Fibroblast of the aortic adventitia (primary cell): ENCODE measurements at regions not wholly inside any gene's neighbourhood (a gene's known extent, or its start where the extent isn't known, plus 50 kb on each side); places are given as distances from the start of the nearest gene placed in this dataset.

Experiments
- DNase-seq: peaks from one replicate; pipeline ENCODE4 v3.0.0-alpha.2; 2010; ENCODE audit warnings: low read depth
- H3K4me3 ChIP-seq: 2 replicates; pipeline ENCODE4 v1.5.1; 2011; ENCODE audit warnings: low read depth, mild to moderate bottlenecking, control low read depth, low read length, moderate library complexity
- TF ChIP-seq, protein P1 (sequence below): IDR thresholded peaks from 2 replicates; pipeline ENCODE4 v1.5.1; 2011; ENCODE audit warnings: mild to moderate bottlenecking, low read length, control low read depth, inconsistent platforms; ENCODE audit not compliant: insufficient read depth

DNA sequence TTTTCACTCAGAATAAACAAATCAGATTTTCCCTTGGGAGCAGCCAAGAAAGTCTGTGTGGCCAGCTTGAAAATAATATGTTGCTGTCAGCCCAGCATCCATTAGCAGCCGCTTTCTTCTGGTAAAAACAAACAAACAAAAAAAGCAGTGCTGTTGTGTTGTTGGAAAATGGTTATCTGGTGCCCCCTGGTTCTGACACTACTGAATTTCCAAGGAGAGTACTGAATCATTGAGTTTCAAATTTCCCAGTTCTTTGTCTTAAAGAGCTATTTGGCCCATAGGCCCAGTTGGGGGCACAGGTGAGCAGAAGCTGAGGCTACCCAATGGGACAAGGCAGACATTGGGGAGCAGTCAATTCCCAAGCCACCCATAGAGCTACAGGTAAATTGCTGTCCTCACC is 995.9 kb downstream of the UQCRFS1 start:
- no peak overlapping the region for H3K4me3 ChIP-seq
- no peak for DNase-seq
- TF ChIP-seq, protein P1, sequence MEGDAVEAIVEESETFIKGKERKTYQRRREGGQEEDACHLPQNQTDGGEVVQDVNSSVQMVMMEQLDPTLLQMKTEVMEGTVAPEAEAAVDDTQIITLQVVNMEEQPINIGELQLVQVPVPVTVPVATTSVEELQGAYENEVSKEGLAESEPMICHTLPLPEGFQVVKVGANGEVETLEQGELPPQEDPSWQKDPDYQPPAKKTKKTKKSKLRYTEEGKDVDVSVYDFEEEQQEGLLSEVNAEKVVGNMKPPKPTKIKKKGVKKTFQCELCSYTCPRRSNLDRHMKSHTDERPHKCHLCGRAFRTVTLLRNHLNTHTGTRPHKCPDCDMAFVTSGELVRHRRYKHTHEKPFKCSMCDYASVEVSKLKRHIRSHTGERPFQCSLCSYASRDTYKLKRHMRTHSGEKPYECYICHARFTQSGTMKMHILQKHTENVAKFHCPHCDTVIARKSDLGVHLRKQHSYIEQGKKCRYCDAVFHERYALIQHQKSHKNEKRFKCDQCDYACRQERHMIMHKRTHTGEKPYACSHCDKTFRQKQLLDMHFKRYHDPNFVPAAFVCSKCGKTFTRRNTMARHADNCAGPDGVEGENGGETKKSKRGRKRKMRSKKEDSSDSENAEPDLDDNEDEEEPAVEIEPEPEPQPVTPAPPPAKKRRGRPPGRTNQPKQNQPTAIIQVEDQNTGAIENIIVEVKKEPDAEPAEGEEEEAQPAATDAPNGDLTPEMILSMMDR, result no peak

DNA sequence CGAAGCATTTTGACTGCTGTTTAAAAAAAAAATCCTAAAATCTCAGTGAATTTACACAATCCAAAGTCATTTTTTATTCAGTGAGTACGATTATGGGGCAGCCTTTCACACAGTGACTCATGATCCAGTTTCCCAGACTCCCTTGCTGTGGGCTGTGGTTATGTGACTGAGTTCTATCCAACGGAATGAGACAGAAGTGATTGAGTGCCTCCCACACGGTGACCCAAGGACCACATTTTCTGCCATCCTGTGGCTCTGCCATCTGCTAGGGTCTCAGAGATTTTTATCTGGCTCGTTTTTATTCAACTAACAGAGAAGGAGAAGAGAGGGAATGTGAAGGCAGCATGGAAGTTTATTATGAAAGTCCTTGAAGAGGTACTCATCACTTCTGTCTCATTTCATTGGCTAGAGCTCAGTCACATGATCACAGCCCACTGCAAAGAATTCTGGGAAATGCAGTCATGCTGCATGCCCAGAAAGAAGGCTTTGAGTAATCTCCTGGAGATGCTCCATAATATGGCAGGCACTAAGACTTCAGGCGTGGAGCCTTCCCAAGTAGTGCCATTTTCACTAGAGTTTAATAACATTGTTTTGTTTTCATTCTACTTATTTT is 999.4 kb downstream of the UQCRFS1 start:
- H3K4me3 ChIP-seq, result no peak overlapping the region
- peak; percentile 2 for DNase-seq
- TF ChIP-seq, protein P1, result no peak

DNA sequence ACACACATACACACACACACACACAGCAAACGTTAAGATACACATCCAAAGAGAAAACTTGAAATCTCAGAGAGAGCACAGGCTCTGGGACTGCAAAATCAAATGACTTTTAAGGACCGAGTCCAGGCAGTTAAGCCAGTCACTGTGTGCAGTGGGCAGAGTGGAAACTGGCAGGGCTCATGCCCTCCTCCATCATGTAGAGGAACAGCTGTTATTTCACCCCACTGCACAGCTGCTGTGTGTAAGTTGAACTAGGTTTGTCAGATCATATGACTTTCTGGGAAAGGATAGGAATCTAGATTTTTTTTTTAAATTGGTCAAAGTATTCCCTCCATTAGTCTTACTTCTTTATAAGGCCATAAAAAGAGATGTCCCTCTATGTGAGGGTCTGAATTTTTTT is 1002.1 kb downstream of the UQCRFS1 start:
- H3K4me3 ChIP-seq, result no peak overlapping the region
- no peak for DNase-seq
- TF ChIP-seq, protein P1, result no peak

DNA sequence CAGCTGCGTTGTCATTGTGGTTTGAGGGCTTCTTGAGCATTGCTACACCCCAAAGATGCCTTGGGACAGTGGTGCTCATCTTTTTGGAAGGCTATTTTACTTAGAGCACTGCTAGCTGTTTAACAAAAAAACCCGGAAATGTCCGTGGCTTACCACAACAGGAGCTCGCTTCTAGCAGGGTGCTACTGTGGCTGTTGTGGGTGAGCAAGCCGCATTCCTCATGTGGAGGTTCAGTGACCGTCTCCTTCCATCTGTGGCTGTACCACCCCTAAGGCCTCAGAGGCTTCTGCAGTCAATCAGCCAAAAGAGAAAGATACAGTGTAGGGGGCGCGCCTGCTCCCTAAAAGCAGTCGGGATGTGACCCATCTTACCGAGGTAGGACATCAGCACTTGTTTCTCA is 1004.2 kb downstream of the UQCRFS1 start:
- no peak overlapping the region for H3K4me3 ChIP-seq
- TF ChIP-seq, protein P1, result no peak
- DNase-seq, result no peak

DNA sequence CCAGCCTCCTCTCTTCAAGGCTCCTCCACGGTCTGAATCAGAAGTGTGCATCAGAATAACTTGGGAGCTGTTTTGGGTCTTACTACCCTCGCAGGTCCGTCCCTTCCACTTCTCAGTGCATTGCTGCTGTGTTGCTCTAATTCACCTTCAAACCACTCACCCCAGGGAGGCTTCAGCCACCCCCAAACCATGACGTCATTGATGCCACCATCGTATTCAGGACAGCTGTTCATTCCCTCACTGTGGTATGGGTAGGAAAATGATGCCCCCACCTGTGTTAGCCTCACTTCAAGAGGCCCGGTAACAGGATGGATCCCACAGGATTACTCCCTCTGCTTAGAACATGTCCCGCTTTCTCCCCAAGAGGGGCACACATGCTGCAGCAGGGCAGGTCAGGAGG is 1005.7 kb downstream of the UQCRFS1 start:
- no peak overlapping the region for H3K4me3 ChIP-seq
- TF ChIP-seq, protein P1, result no peak
- DNase-seq, result no peak

DNA sequence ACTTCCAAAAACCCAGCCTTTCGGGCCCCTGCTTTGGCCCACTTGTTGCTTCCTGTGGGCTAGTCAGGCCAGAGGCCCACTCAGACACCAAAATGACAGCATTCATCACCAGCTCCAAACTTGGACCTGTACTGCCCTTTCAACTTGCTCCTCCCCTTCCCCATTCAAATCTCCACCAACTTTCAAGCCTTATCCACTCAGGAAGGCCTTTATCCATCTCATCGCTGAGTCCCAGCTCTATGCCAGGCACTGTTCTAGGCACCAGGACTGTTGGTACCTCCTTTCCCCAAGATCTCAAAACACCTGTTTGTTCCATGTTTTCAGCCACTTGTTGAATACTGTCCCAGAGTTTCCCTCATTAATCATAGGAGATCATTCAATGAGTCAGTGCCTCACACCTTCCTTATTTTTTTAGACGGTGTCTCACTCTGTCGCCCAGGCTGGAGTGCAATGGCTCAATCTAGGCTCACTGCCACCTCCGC is 1011.4 kb downstream of the UQCRFS1 start:
- TF ChIP-seq, protein P1, result no peak
- no peak for DNase-seq
- H3K4me3 ChIP-seq, result no peak overlapping the region

DNA sequence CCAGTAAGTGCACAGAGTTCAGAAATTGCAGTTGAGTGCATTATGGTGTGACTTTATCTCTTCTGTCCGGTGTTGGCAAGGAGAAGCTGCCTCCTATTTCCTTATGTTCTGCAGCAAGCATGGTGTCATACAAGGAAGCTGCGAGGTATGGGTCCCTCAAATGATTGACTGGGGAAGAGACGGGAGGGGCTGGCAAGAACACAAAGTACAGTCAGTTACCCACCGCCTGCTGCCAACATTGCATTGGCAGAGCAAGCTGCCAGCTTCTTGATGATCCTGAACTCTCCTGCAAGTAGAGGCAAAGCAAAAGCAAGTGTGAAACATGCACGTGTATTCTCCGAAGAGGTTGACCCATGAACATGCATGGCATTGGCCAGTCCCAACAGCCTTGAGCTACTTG is 1013.6 kb downstream of the UQCRFS1 start:
- TF ChIP-seq, protein P1, result no peak
- H3K4me3 ChIP-seq, result no peak overlapping the region
- no peak for DNase-seq
